ENCODE measurements at regions not wholly inside any gene's neighbourhood (a gene's known extent, or its start where the extent isn't known, plus 50 kb on each side); places are given as distances from the start of the nearest gene placed in this dataset.

GRCh38 chr12:76713130-76713529, 50.8 kb upstream of the ZDHHC17 start:
- no peak overlapping the region for H3K4me3 ChIP-seq (ENCODE audit: insufficient read depth, low read depth, low read length, poor library complexity, severe bottlenecking)
- no peak overlapping the region for H3K27ac ChIP-seq (ENCODE audit: insufficient read depth, low read length, poor library complexity, severe bottlenecking)
- DNase-seq: no peak
- H3K36me3 ChIP-seq (ENCODE audit: control insufficient read depth, insufficient read depth, low read length): no peaks in the 10 kb centered on the region
- H3K27me3 ChIP-seq (replicated peaks; ENCODE audit: control insufficient read depth, insufficient read depth, low read length, poor library complexity, severe bottlenecking): no peaks in the 10 kb centered on the region
- H3K9me3 ChIP-seq (ENCODE audit: control insufficient read depth, low read length): no peaks in the 10 kb centered on the region
- H3K4me1 ChIP-seq (ENCODE audit: control insufficient read depth, insufficient read depth, low read length, poor library complexity, severe bottlenecking): no peaks in the 10 kb centered on the region

DNA sequence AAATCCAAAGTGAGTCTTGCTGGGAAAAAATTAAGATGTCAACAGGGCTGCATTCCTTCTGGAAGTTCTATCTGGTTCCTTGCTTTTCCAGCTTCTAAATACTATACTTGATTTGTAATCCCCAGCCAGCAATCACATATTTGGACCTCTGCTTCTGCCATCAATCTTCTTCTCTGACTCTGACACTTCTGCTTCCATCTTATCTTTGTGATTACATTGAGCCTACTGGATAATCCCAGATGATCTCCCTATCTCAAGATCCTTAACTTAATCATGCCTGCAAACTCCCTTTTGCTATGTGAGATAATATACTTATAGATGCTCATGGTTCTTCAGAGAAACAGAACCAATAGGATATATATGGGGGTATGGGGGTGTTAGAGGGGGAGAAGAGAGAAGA, 49.9 kb upstream of the ZDHHC17 start:
- no peaks in the 10 kb centered on the region for H3K36me3 ChIP-seq (ENCODE audit: control insufficient read depth, insufficient read depth, low read length)
- no peak overlapping the region for H3K27ac ChIP-seq (ENCODE audit: insufficient read depth, low read length, poor library complexity, severe bottlenecking)
- H3K9me3 ChIP-seq (ENCODE audit: control insufficient read depth, low read length): no peaks in the 10 kb centered on the region
- DNase-seq: no peak
- H3K4me3 ChIP-seq (ENCODE audit: insufficient read depth, low read depth, low read length, poor library complexity, severe bottlenecking): no peak overlapping the region
- H3K27me3 ChIP-seq (replicated peaks; ENCODE audit: control insufficient read depth, insufficient read depth, low read length, poor library complexity, severe bottlenecking): no peaks in the 10 kb centered on the region
- no peaks in the 10 kb centered on the region for H3K4me1 ChIP-seq (ENCODE audit: control insufficient read depth, insufficient read depth, low read length, poor library complexity, severe bottlenecking)
